ACC112 (cell line): ENCODE measurements at regions not wholly inside any gene's neighbourhood (a gene's known extent, or its start where the extent isn't known, plus 50 kb on each side); places are given as distances from the start of the nearest gene placed in this dataset.
"Not testable (repeated sequence)": the region's sequence is repeated elsewhere in the genome, so short reads cannot be mapped to it uniquely, and the experiment has no call there.

Experiments
- H2AFZ ChIP-seq: fragments of 200-600 bp; sonication (generic); one replicate; pipeline ENCODE4 v1.6.0; 2017; ENCODE audit warnings: antibody characterized with exemption, low read length; ENCODE audit not compliant: unreplicated experiment
- H3K27ac ChIP-seq: fragments of 200-600 bp; sonication (generic); 2 replicates; pipeline ENCODE4 v1.5.1; 2014; ENCODE audit warnings: low read depth, mild to moderate bottlenecking, antibody characterized with exemption, low read length, moderate library complexity
- H3K27me3 ChIP-seq: fragments of 200-600 bp; sonication (generic); 2 replicates; pipeline ENCODE4 v1.6.1; 2014; ENCODE audit warnings: mild to moderate bottlenecking, antibody characterized with exemption, low read length, moderate library complexity, mixed read lengths; ENCODE audit not compliant: insufficient read depth
- H3K36me3 ChIP-seq: fragments of 200-600 bp; sonication (generic); 2 replicates; pipeline ENCODE4 v1.6.1; 2016; ENCODE audit warnings: mild to moderate bottlenecking, antibody characterized with exemption, low read length, moderate library complexity, mixed read lengths; ENCODE audit not compliant: insufficient read depth
- H3K4me1 ChIP-seq: fragments of 200-600 bp; sonication (generic); one replicate; pipeline ENCODE4 v1.6.1; 2016; ENCODE audit warnings: low read length, mixed read lengths; ENCODE audit not compliant: insufficient read depth, unreplicated experiment, control insufficient read depth
- H3K4me3 ChIP-seq: fragments of 200-600 bp; sonication (generic); 2 replicates; pipeline ENCODE4 v1.5.1; 2014; ENCODE audit warnings: mild to moderate bottlenecking, low read depth, low read length
- H3K79me2 ChIP-seq: fragments of 200-600 bp; sonication (generic); one replicate; pipeline ENCODE4 v1.6.0; 2016; ENCODE audit warnings: low read length; ENCODE audit not compliant: control insufficient read depth, unreplicated experiment, insufficient read depth

GRCh38 chr6:134432036-134432435 is 114.1 kb upstream of the SGK1 start:
- peaks cover 17% of the 10 kb centered on the region for H3K4me1 ChIP-seq
- peak overlapping the region; percentile 53 for H3K27ac ChIP-seq
- no peaks in the 10 kb centered on the region for H3K36me3 ChIP-seq
- H3K27me3 ChIP-seq = no peaks in the 10 kb centered on the region
- H3K79me2 ChIP-seq = no peaks in the 10 kb centered on the region
- no peak overlapping the region for H3K4me3 ChIP-seq
- H2AFZ ChIP-seq = no peak overlapping the region

GRCh38 chr6:134431421-134431859 is 113.5 kb upstream of the SGK1 start:
- Histone ChIP-seq H3K4me3 (no peak overlapping the region), H2AFZ (peak overlapping the region; percentile 34), H3K27ac (peak overlapping the region; percentile 53), H3K36me3 (no peaks in the 10 kb centered on the region), H3K79me2 (no peaks in the 10 kb centered on the region), H3K27me3 (no peaks in the 10 kb centered on the region), H3K4me1 (peaks cover 11% of the 10 kb centered on the region)

GRCh38 chr6:134429861-134430380 is 112.0 kb upstream of the SGK1 start:
- Histone ChIP-seq H3K27me3 (no peaks in the 10 kb centered on the region), H3K4me3 (no peak overlapping the region), H3K36me3 (no peaks in the 10 kb centered on the region), H3K79me2 (no peaks in the 10 kb centered on the region), H2AFZ (no peak overlapping the region), H3K27ac (no peak overlapping the region), H3K4me1 (peaks cover 20% of the 10 kb centered on the region)

- Histone ChIP-seq H3K27ac (no peak overlapping the region), H3K4me1 (peaks cover 39% of the 10 kb centered on the region), H2AFZ (no peak overlapping the region), H3K27me3 (no peaks in the 10 kb centered on the region), H3K36me3 (no peaks in the 10 kb centered on the region), H3K4me3 (no peak overlapping the region), H3K79me2 (no peaks in the 10 kb centered on the region)
These were observed 109.8 kb upstream of the SGK1 start for GRCh38 chr6:134427721-134428120.

GRCh38 chr6:134426623-134427022 is 108.7 kb upstream of the SGK1 start:
- H3K79me2 ChIP-seq = no peaks in the 10 kb centered on the region
- H3K27ac ChIP-seq = no peak overlapping the region
- H2AFZ ChIP-seq = no peak overlapping the region
- H3K36me3 ChIP-seq = no peaks in the 10 kb centered on the region
- H3K27me3 ChIP-seq = no peaks in the 10 kb centered on the region
- peaks cover 44% of the 10 kb centered on the region for H3K4me1 ChIP-seq
- H3K4me3 ChIP-seq = no peak overlapping the region

GRCh38 chr6:134425917-134426316 is 108.0 kb upstream of the SGK1 start:
- Histone ChIP-seq H3K27ac (peak overlapping the region; percentile 100; the same call in 1 of the 2 replicates), H3K4me1 (peaks cover 45% of the 10 kb centered on the region), H2AFZ (peak overlapping the region; percentile 21)
- H3K79me2 ChIP-seq, H3K36me3 ChIP-seq, H3K4me3 ChIP-seq, H3K27me3 ChIP-seq: not testable (repeated sequence)

GRCh38 chr6:134425513-134425912 is 107.6 kb upstream of the SGK1 start:
- Histone ChIP-seq H3K4me1 (peaks cover 49% of the 10 kb centered on the region), H3K27ac (peak overlapping the region; percentile 100; the same call in 1 of the 2 replicates), H3K4me3 (no peak overlapping the region), H3K36me3 (no peaks in the 10 kb centered on the region), H3K27me3 (no peaks in the 10 kb centered on the region), H3K79me2 (no peaks in the 10 kb centered on the region), H2AFZ (peak overlapping the region; percentile 21)

GRCh38 chr6:134424798-134425170 is 106.9 kb upstream of the SGK1 start:
- H3K27ac ChIP-seq = peak overlapping the region; percentile 100
- no peak overlapping the region for H2AFZ ChIP-seq
- H3K79me2 ChIP-seq = no peaks in the 10 kb centered on the region
- H3K4me1 ChIP-seq = peaks cover 56% of the 10 kb centered on the region
- H3K36me3 ChIP-seq = no peaks in the 10 kb centered on the region
- no peaks in the 10 kb centered on the region for H3K27me3 ChIP-seq
- H3K4me3 ChIP-seq = no peak overlapping the region

- Histone ChIP-seq H3K27ac (peak overlapping the region; percentile 100), H2AFZ (no peak overlapping the region), H3K4me1 (peaks cover 56% of the 10 kb centered on the region), H3K27me3 (no peaks in the 10 kb centered on the region), H3K79me2 (no peaks in the 10 kb centered on the region), H3K4me3 (no peak overlapping the region), H3K36me3 (no peaks in the 10 kb centered on the region)
These were observed 106.4 kb upstream of the SGK1 start for GRCh38 chr6:134424165-134424797.

GRCh38 chr6:134422426-134423231 is 104.7 kb upstream of the SGK1 start:
- Histone ChIP-seq H3K79me2 (no peaks in the 10 kb centered on the region), H2AFZ (peak overlapping the region; percentile 55), H3K27me3 (no peaks in the 10 kb centered on the region), H3K36me3 (no peaks in the 10 kb centered on the region), H3K4me1 (peaks cover 56% of the 10 kb centered on the region), H3K27ac (peak overlapping the region; percentile 100), H3K4me3 (peak overlapping the region; percentile 45; the same call in 1 of the 2 replicates)
